Suppressor macrophage treated with lipopolysaccharide for 4 hours (primary cell): ENCODE measurements at regions not wholly inside any gene's neighbourhood (a gene's known extent, or its start where the extent isn't known, plus 50 kb on each side); places are given as distances from the start of the nearest gene placed in this dataset.

ENCODE experiments used
- DNase-seq: peaks from one replicate; pipeline ENCODE4 v3.0.0-alpha.2; 2020

DNA sequence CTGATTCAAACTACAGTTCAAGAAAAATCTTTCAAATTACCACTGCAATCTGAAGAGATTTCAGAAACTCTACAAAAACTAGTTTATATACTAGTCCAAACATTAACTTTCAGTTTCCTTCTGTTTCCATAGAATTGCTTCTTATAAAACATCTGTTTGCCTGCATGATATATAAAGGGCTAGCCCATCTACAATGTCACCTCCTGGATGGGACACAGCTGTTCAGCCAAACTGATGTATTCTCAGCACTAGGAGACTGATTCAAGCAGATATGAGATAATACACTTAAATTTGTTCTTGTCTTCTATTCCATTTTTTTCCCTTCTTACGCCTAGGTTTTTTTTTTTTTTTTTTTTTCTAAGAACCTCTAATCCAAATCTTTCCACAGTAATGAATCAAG, 1569.7 kb upstream of the IGFBP7 start:
- no peak for DNase-seq

DNA sequence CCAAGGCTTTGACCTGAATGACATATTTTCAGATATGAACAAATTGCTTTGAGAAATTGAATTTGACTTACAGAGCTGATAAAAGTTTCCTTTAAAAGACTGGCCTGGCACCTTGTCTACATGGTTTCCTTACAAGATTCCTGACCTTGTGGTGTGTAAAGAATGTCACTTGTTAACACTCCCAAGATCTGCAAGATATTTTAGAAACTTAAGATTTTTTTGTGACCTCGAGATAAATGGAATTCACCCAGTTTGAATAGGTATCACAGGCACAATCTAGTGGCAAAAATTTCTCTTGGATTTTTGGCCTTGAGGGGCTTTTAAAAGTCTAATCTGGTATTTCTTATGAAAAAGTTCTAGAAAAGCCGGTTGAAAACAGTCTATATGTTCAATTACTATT, 1568.9 kb upstream of the IGFBP7 start:
- DNase-seq = no peak

DNA sequence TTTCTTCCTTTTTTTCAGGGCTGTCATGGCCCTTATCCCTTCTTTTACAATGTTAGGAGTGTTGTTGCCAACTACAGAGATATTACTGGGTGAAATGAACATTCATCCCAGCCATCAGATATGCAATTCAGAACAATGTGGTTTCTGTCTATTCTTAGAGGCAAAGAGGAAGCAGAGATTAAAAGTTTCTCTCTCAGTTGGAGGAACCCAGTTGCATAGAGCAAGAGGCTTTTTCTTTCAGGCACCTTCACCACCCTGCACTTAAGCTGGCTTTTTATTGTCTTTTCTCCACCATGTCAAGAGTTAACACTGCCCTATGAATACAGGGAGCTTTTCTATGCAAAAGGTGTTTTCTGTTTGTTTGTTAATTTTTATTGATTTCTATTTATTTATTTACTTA, 1559.6 kb upstream of the IGFBP7 start:
- no peak for DNase-seq

GRCh38 chr4:58665649-58666048, 1555.5 kb upstream of the IGFBP7 start:
- no peak for DNase-seq

DNA sequence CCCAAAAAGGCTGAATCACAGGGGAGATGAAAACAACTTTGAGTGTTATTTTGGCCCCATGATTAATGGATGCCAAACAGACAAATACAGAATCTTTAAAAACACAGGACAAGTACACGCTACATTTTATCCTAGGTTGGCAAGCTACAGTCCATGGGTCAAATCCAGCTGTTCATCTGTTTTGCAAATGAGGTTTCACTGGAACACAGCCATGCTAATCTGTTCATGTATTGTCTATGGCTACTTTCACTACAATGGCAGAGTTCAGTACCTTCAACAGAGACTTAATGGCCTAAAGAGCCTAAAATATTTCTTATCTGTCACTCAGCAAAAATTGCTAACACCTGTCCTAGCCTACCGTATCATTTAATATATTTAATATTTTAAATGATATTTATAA, 1548.5 kb upstream of the IGFBP7 start:
- no peak for DNase-seq

DNA sequence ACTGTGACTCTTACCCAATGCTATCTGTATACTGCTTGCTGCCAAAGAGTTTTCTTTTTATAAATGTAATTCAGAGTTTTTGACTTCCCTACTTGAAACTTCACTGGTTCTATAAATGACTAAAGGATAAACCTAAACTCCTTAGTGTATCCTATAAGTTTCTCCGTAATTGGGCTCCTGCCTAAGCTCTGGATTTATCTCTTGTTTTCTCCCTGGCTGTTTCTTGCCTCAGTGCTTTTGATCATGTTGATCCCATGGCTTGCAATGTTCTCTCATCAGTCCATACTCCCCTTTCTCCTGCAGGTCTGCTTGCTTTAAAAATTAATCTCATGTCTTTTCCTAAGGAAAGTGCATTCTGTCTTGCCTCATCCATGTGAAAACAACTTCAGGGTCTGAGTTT, 1543.1 kb upstream of the IGFBP7 start:
- no peak for DNase-seq

DNA sequence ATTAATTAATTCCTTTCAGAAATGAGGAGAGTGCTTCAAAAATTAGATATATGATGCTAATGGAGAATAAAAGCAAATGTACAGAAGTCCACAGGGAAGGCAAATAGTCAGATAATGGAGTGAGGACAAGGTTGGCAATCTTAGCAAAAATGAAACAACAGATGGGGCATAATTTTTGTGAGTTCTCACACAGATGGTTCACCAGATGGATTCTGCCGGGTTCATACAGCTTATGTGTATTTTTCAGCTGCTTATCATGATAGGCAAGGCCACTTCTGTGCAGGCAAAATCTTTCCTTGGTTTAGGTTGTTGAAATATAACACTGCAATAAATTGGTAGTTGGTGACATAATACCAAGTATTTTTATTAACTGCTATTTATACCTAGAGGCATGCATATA, 1539.0 kb upstream of the IGFBP7 start:
- no peak for DNase-seq

GRCh38 chr4:58646126-58646525, 1535.9 kb upstream of the IGFBP7 start:
- no peak for DNase-seq

- DNase-seq = no peak
These were observed 1534.4 kb upstream of the IGFBP7 start for GRCh38 chr4:58644549-58644948.

- no peak for DNase-seq
These were observed 1526.2 kb upstream of the IGFBP7 start for GRCh38 chr4:58636381-58636780.

GRCh38 chr4:58617226-58617625, 1507.0 kb upstream of the IGFBP7 start:
- no peak for DNase-seq

GRCh38 chr4:58611012-58611411, 1500.8 kb upstream of the IGFBP7 start:
- no peak for DNase-seq

DNA sequence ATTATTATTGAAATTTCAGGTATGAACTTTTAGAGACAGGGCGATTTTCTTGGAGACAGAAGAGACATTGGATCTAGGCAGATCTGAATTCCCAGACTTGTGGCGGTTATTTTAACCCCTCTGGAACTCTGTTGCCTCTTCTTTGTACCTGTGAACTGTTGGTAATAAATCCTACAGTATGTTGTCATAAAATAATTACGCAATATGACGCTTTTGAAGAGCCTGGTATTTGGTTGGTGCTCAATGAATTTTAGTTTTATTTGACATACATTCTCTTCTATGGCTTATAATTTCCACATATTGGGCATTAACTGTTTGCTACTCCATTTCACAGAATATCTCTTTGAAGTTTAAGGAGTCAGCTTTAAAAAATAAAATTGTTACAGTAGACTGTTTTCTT, 1496.1 kb upstream of the IGFBP7 start:
- DNase-seq = no peak

- DNase-seq = no peak
These were observed 1493.8 kb upstream of the IGFBP7 start for GRCh38 chr4:58603951-58604350.

DNA sequence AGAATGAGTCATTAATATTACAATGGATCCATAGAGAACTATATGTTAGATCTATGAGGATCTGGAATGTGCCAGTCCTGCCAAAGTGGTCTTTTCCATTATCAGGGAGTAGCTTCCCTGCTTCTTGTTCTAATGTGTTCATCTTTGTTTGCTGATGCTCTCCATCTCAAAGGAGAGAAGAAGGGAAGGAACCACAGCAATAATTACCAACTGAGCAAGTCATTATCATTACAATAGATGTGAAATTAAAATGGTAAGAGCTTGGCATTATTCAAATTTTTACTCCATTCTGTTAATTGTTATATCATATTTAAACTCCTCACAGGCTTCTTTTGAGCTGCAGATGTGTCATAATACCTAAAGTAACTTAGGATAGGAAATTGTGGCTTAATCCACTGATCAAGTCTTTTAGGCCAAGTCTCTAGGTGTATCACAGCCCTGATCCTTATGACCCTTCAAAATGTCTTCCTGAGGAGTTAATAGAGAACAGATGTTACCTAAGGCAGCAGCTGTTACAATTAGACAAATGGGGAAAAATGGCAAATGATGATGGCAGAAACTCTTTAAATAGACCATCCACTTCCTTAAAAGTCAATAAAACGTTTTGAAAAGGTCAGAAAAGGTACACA, 1492.7 kb upstream of the IGFBP7 start:
- DNase-seq = no peak

GRCh38 chr4:58602022-58602421, 1491.8 kb upstream of the IGFBP7 start:
- DNase-seq = no peak

DNA sequence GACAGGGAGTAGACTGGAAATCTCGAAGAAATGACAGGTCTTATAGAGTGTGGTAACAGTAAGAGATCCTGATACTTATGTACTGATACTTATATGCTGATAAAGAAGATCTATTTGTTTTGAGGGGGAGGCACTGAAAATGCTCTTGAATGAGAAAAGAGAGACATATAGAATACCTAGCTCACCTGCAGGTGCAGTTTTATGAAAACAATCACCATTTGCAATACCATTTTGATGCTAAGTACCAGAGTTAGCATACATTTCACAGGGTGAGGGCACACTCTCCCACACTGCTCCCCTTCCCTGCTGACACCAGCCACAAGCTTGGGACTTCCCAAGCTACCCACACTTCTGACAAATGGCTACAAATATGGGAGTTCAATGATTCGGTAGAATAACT, 1490.1 kb upstream of the IGFBP7 start:
- DNase-seq = no peak

DNA sequence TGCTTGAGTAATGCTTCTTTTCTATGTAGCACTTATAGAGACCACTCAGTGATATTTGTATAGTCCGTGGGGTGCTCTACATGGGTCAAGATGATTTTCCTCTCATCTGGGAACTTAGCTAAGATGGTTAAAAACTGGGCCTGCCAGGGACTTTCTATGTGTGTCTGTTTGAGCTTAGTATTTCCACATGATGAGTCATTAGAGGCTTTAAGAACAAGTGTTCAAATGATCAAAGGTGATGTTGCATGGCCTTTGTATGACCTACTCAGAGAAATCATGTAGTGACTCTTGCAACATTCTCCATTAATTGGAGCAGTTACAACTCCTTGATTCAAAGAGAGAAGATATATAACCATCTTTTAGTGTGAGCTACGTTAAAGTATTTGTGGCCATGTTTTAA, 1480.5 kb upstream of the IGFBP7 start:
- DNase-seq = no peak

GRCh38 chr4:58587856-58588255, 1477.7 kb upstream of the IGFBP7 start:
- DNase-seq = no peak

DNA sequence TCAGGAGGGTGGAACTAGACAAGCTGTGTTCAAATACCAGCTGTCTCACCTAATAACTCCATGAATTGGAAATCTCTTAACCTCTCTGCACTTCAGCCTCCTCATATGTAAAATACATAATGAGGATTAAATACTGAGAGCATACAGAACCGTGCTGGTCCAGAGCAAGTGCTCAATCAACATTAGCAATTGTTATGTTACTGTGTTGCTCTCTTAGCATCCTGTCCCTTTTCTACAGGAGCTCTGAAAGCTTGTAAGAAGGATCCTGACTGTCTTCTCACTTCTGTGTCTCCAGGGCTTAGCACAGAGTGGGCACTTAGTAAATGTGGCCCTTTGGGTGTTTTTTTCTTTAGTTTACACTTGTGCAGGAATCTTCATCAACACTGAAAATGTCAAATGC, 1456.1 kb upstream of the IGFBP7 start:
- no peak for DNase-seq

DNA sequence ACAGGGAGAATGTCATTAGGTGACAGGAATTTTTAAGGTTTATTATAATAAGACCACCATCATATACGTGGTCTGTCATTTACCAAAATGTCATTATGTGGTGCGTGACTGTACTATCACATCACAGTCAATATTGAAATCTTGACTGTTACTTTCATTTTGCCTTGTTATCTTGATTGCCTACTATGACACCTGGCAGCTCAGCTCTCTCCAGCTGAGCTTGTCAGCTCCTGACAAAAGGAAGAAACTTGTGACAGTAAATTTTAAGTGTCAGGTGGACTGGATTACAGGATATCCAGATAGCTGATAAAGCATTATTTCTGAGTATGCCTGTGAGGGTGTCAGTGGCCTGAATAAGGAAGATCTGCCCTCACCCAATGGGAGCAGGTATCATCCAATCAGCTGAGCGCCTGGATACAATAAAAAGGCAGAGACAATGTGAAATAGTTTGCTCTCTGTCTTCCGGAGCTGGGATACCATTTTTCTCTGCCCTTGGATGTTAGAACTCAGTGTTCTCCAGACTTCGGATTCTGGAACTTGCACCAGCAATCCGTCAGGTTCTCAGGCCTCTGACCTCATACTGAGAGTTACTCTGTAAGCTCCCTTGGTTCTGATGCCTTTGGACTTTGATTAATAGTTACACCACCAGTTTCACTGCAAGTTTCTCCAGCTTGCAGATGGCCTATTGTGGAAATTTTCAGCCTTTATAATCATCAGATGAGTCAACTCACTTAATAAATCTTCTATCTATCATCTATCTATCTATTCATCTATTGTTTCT, 1454.7 kb upstream of the IGFBP7 start:
- no peak for DNase-seq

- no peak for DNase-seq
These were observed 1451.0 kb upstream of the IGFBP7 start for GRCh38 chr4:58561170-58561569.

- no peak for DNase-seq
These were observed 1450.6 kb upstream of the IGFBP7 start for GRCh38 chr4:58560736-58561135.

DNA sequence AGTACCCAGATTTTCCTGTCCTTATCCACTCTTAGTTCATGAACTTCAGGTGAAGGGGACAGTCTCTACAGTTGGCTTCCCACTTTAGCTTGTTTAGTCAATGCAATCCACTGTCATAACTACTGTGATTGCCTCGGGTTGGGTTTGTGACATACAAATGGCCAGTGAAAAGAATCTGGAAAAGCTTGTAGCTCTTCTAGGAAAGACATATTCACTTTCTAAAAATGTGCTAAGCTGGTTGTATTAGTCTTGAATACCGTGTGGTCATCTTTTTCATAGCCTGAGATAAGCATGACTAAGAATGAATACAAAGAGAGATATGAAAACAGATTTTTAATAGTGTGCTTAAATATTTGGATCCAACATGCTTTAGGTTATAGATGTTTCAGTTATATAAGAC, 1443.5 kb upstream of the IGFBP7 start:
- DNase-seq = no peak

DNA sequence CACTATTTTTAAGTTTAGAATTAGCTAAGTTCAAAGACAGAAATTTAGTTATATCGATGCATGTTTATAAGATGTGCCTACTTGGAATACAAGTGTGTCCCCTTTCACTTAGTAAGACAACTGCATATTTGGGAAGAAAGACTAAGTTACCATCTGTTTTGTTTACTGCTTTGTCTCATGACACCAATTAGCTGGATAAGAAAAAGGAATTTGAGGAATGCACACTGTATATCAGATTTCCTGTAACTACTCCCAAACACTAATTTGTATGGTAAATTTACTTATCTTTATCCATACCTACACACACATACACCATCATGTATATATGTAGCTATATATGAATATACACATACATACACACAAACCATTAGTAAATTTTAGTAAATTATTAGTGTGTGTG, 1442.8 kb upstream of the IGFBP7 start:
- no peak for DNase-seq
